ENCODE measurements at regions not wholly inside any gene's neighbourhood (a gene's known extent, or its start where the extent isn't known, plus 50 kb on each side); places are given as distances from the start of the nearest gene placed in this dataset.
A peak's percentile ranks its signal among the peaks of the same experiment; 100 is the strongest.

GRCh38 chr3:31224936-31225335, 307.8 kb upstream of the STT3B start:
- DNase-seq (ENCODE audit: low spot score), result no peak

GRCh38 chr3:31225923-31226322, 306.8 kb upstream of the STT3B start:
- DNase-seq (ENCODE audit: low spot score), result no peak

- no peak for DNase-seq (ENCODE audit: low spot score)
Measured at GRCh38 chr3:31226346-31226745, 306.4 kb upstream of the STT3B start.

GRCh38 chr3:31227131-31227562, 305.6 kb upstream of the STT3B start:
- no peak for DNase-seq (ENCODE audit: low spot score)

GRCh38 chr3:31230425-31231223, 302.1 kb upstream of the STT3B start:
- DNase-seq (ENCODE audit: low spot score), result no peak

GRCh38 chr3:31232055-31233025, 300.4 kb upstream of the STT3B start:
- no peak for DNase-seq (ENCODE audit: low spot score)

- no peak for DNase-seq (ENCODE audit: low spot score)
Measured at GRCh38 chr3:31234145-31234544, 298.6 kb upstream of the STT3B start.

- no peak for DNase-seq (ENCODE audit: low spot score)
Measured at GRCh38 chr3:31235062-31235700, 297.5 kb upstream of the STT3B start.

GRCh38 chr3:31237887-31238286, 294.8 kb upstream of the STT3B start:
- DNase-seq (ENCODE audit: low spot score), result no peak

GRCh38 chr3:31240013-31240412, 292.7 kb upstream of the STT3B start:
- DNase-seq (ENCODE audit: low spot score), result no peak

- DNase-seq (ENCODE audit: low spot score), result no peak
Measured at GRCh38 chr3:31240466-31240865, 292.3 kb upstream of the STT3B start.

GRCh38 chr3:31240874-31241273, 291.9 kb upstream of the STT3B start:
- DNase-seq (ENCODE audit: low spot score), result no peak

- DNase-seq (ENCODE audit: low spot score), result no peak
Measured at GRCh38 chr3:31241533-31241932, 291.2 kb upstream of the STT3B start.

- DNase-seq (ENCODE audit: low spot score), result no peak
Measured at GRCh38 chr3:31242026-31242960, 290.4 kb upstream of the STT3B start.

GRCh38 chr3:31244929-31245817, 287.6 kb upstream of the STT3B start:
- no peak for DNase-seq (ENCODE audit: low spot score)

- no peak for DNase-seq (ENCODE audit: low spot score)
Measured at GRCh38 chr3:31246293-31247062, 286.2 kb upstream of the STT3B start.

GRCh38 chr3:31247063-31247447, 285.7 kb upstream of the STT3B start:
- no peak for DNase-seq (ENCODE audit: low spot score)

GRCh38 chr3:31247850-31248562, 284.7 kb upstream of the STT3B start:
- peak; percentile 54 for DNase-seq (ENCODE audit: low spot score)

Measured in HT-29 (cell line).